DOHH2 (cell line): ENCODE measurements at regions not wholly inside any gene's neighbourhood (a gene's known extent, or its start where the extent isn't known, plus 50 kb on each side); places are given as distances from the start of the nearest gene placed in this dataset.

Source experiments
- H3F3A ChIP-seq: fragments of 200-600 bp; sonication (generic), shearing (Covaris generic); 2 replicates; pipeline ENCODE4 v1.6.0; 2016; ENCODE audit warnings: antibody characterized with exemption, mild to moderate bottlenecking; ENCODE audit not compliant: control insufficient read depth, insufficient read depth
- H3K27ac ChIP-seq: fragments of 200-600 bp; sonication (generic); 2 replicates; pipeline ENCODE4 v1.5.1; 2014; ENCODE audit warnings: low read depth, mild to moderate bottlenecking, low read length, moderate library complexity
- H3K27me3 ChIP-seq: fragments of 200-600 bp; sonication (generic); 2 replicates; pipeline ENCODE4 v1.6.1; 2014; ENCODE audit warnings: mild to moderate bottlenecking, low read length, mixed read lengths; ENCODE audit not compliant: control insufficient read depth
- H3K36me3 ChIP-seq: fragments of 200-600 bp; sonication (generic); 2 replicates; pipeline ENCODE4 v1.6.1; 2014; ENCODE audit warnings: mild to moderate bottlenecking, low read length, moderate library complexity, mixed read lengths; ENCODE audit not compliant: control insufficient read depth
- H3K4me1 ChIP-seq: fragments of 200-600 bp; sonication (generic); 2 replicates; pipeline ENCODE4 v1.6.1; 2014; ENCODE audit warnings: mild to moderate bottlenecking, low read length, mixed read lengths; ENCODE audit not compliant: control insufficient read depth
- H3K4me2 ChIP-seq: fragments of 200-600 bp; sonication (generic); 2 replicates; pipeline ENCODE4 v1.6.0; 2014; ENCODE audit warnings: mild to moderate bottlenecking, low read length, moderate library complexity
- H3K4me3 ChIP-seq: fragments of 200-600 bp; sonication (generic); 2 replicates; pipeline ENCODE4 v1.5.1; 2014; ENCODE audit warnings: mild to moderate bottlenecking, low read length, mixed read lengths
- H3K79me2 ChIP-seq: fragments of 200-600 bp; sonication (generic); 2 replicates; pipeline ENCODE4 v1.6.1; 2014; ENCODE audit warnings: mild to moderate bottlenecking, low read length, mixed read lengths; ENCODE audit not compliant: control insufficient read depth
- H3K9me2 ChIP-seq: fragments of 200-600 bp; sonication (generic); replicated peaks from 2 replicates; pipeline ENCODE4 v1.6.1; 2014; ENCODE audit warnings: mild to moderate bottlenecking, low read length, mixed read lengths; ENCODE audit not compliant: control insufficient read depth
- H3K9me3 ChIP-seq: fragments of 200-600 bp; sonication (generic); 2 replicates; pipeline ENCODE4 v1.6.1; 2014; ENCODE audit warnings: antibody characterized with exemption, low read length, mixed read lengths; ENCODE audit not compliant: control insufficient read depth, insufficient read depth
- H4K20me1 ChIP-seq: fragments of 200-600 bp; sonication (generic); 2 replicates; pipeline ENCODE4 v1.6.0; 2014; ENCODE audit warnings: low read depth, mild to moderate bottlenecking, antibody characterized with exemption, low read length, moderate library complexity; ENCODE audit not compliant: control insufficient read depth, insufficient read depth
- CTCF ChIP-seq: fragments of 200-600 bp; sonication (generic); IDR thresholded peaks from one replicate; pipeline ENCODE4 v1.5.1; 2014; ENCODE audit warnings: antibody characterized with exemption, mild to moderate bottlenecking, low read depth, low read length; ENCODE audit not compliant: poor library complexity, severe bottlenecking
- EZH2phosphoT487 ChIP-seq: fragments of 200-600 bp; sonication (generic); IDR thresholded peaks from 2 replicates; pipeline ENCODE4 v1.6.1; 2017; ENCODE audit warnings: borderline replicate concordance, mild to moderate bottlenecking, antibody characterized with exemption, low read length, moderate library complexity, mixed read lengths

GRCh38 chr20:50345712-50346373 is 155.2 kb downstream of the CEBPB start:
- Histone ChIP-seq H3K4me1 (peaks cover 10% of the 10 kb centered on the region; the same call in 1 of the 2 replicates), H4K20me1 (no peaks in the 10 kb centered on the region), H3K79me2 (no peaks in the 10 kb centered on the region), H3K27ac (no peak overlapping the region), H3K9me2 (no peaks in the 10 kb centered on the region), H3F3A (no peaks in the 10 kb centered on the region), H3K4me2 (no peak overlapping the region), H3K36me3 (no peaks in the 10 kb centered on the region), H3K9me3 (no peaks in the 10 kb centered on the region), H3K4me3 (no peak overlapping the region), H3K27me3 (peaks cover 46% of the 10 kb centered on the region)
- no peak for TF ChIP-seq CTCF
- no peak for TF ChIP-seq EZH2phosphoT487

GRCh38 chr20:50346374-50347283 is 156.0 kb downstream of the CEBPB start:
- H3K4me3 ChIP-seq = no peak overlapping the region
- H3F3A ChIP-seq = no peaks in the 10 kb centered on the region
- H3K9me2 ChIP-seq = no peaks in the 10 kb centered on the region
- H3K4me1 ChIP-seq = peaks cover 10% of the 10 kb centered on the region; the same call in 1 of the 2 replicates
- no peak overlapping the region for H3K4me2 ChIP-seq
- H3K79me2 ChIP-seq = no peaks in the 10 kb centered on the region
- H3K27me3 ChIP-seq = peaks cover 39% of the 10 kb centered on the region
- TF ChIP-seq EZH2phosphoT487 (no peak), CTCF (no peak)
- H4K20me1 ChIP-seq = no peaks in the 10 kb centered on the region
- H3K36me3 ChIP-seq = no peaks in the 10 kb centered on the region
- no peak overlapping the region for H3K27ac ChIP-seq
- no peaks in the 10 kb centered on the region for H3K9me3 ChIP-seq

GRCh38 chr20:50347284-50348063 is 156.8 kb downstream of the CEBPB start:
- TF ChIP-seq EZH2phosphoT487 = no peak
- no peak for TF ChIP-seq CTCF
- Histone ChIP-seq H3K9me3 (no peaks in the 10 kb centered on the region), H3K79me2 (no peaks in the 10 kb centered on the region), H4K20me1 (no peaks in the 10 kb centered on the region), H3K4me2 (no peak overlapping the region), H3K36me3 (no peaks in the 10 kb centered on the region), H3K27me3 (peaks cover 37% of the 10 kb centered on the region), H3F3A (no peaks in the 10 kb centered on the region), H3K4me3 (no peak overlapping the region), H3K4me1 (peaks cover 10% of the 10 kb centered on the region; the same call in 1 of the 2 replicates), H3K27ac (no peak overlapping the region), H3K9me2 (no peaks in the 10 kb centered on the region)
